Activated naive CD8-positive, alpha-beta T cell (primary cell): ENCODE measurements at regions not wholly inside any gene's neighbourhood (a gene's known extent, or its start where the extent isn't known, plus 50 kb on each side); places are given as distances from the start of the nearest gene placed in this dataset.
A peak's percentile ranks its signal among the peaks of the same experiment; 100 is the strongest.

Source experiments
- H3K27ac Mint-ChIP-seq: one replicate; pipeline ENCODE4 v1.8.0; 2021; ENCODE audit warnings: mixed read lengths
- H3K27me3 Mint-ChIP-seq: one replicate; pipeline ENCODE4 v1.8.0; 2021; ENCODE audit warnings: mixed read lengths
- H3K36me3 Mint-ChIP-seq: one replicate; pipeline ENCODE4 v1.8.0; 2021; ENCODE audit warnings: mixed read lengths
- H3K4me1 Mint-ChIP-seq: one replicate; pipeline ENCODE4 v1.8.0; 2021; ENCODE audit warnings: low read depth, mixed read lengths
- H3K4me3 Mint-ChIP-seq: one replicate; pipeline ENCODE4 v1.8.0; 2021; ENCODE audit warnings: mild to moderate bottlenecking, mixed read lengths
- H3K9me3 Mint-ChIP-seq: one replicate; pipeline ENCODE4 v1.8.0; 2021; ENCODE audit warnings: low read depth, mixed read lengths

DNA sequence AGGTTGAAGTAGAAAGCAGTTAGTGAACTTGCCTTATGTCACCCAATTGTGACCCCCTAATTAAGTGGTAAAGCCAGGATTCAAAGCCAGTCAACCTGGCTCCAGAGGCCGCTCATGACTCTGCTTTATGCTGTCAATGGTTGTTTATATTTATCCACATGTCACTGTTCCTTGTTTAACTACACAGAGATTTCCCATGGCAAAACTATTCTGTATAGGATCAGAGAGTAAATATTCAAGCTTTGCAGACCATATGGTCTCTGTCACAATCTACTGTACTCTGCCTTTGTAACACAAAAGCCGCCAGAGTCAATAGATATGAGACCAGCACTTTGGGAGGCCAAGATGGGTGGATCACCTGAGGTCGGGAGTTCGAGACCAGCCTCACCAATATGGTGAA lies 371.7 kb upstream of the PTBP2 start:
- Mint-ChIP-seq H3K27me3 (no peaks in the 10 kb centered on the region), H3K4me3 (no peak overlapping the region), H3K27ac (no peak overlapping the region), H3K9me3 (no peaks in the 10 kb centered on the region), H3K36me3 (no peaks in the 10 kb centered on the region), H3K4me1 (no peaks in the 10 kb centered on the region)

DNA sequence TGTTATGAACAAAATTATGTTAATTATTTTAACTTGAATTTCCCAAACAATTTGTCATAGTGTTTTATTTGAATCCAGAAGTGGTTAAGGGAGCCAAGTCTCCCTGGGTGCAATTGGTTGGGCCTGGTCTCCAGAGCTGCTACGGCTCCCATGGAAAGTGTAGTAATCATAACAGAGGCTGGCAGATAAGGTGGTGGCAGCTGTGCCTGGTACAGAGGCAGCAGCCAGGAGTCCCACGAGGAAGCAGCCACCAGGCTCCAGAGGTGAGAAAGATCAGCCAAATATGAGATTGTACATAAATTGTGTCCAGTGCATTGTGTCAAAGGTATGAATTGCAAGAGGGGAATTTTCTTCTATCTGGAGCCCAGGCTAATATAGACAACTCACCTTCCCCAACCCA lies 368.9 kb upstream of the PTBP2 start:
- Mint-ChIP-seq H3K4me3 (no peak overlapping the region), H3K27me3 (no peaks in the 10 kb centered on the region), H3K36me3 (no peaks in the 10 kb centered on the region), H3K4me1 (no peaks in the 10 kb centered on the region), H3K9me3 (no peaks in the 10 kb centered on the region), H3K27ac (no peak overlapping the region)

DNA sequence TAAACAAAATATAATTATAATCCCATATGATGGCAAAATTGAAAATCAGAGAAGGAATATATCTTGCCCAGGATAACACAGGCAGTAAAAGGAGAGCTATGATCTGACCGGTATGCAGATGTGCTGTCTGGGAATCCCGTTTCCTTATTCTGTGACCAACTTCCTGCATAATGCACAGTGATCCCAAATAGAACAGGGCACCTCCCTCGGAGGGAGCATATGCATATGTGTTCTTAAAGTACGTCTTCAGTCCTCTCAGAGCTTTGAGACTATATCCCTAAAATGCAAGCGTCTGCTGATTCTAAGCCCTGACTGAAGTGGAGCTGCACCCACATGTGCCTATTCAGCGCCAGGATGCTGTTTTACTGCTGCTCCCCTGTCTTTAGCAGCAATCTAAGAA lies 366.1 kb upstream of the PTBP2 start:
- no peaks in the 10 kb centered on the region for H3K36me3 Mint-ChIP-seq
- no peak overlapping the region for H3K27ac Mint-ChIP-seq
- H3K4me3 Mint-ChIP-seq, result no peak overlapping the region
- no peaks in the 10 kb centered on the region for H3K4me1 Mint-ChIP-seq
- H3K9me3 Mint-ChIP-seq, result no peaks in the 10 kb centered on the region
- no peaks in the 10 kb centered on the region for H3K27me3 Mint-ChIP-seq

DNA sequence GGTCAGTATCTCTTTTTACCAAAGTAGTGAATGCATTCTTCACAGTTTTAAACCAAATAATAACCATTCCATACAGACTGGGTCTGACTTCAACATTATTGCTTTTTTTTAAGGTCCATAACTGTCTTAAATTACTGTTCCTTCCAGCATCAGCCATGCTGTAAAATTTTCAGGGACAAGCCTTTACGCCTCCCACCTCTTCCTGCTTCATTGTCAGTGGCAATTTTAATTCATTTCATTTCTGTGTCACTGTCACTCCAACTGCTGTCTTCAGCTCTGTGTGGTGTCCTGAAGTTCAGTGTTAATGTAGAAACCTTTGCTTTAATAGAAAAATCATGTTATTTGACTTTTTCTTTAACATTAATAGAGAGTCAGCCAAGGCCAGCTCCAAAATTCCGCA lies 365.6 kb upstream of the PTBP2 start:
- Mint-ChIP-seq H3K9me3 (no peaks in the 10 kb centered on the region), H3K27me3 (no peaks in the 10 kb centered on the region), H3K36me3 (no peaks in the 10 kb centered on the region), H3K27ac (no peak overlapping the region), H3K4me1 (no peaks in the 10 kb centered on the region), H3K4me3 (no peak overlapping the region)

DNA sequence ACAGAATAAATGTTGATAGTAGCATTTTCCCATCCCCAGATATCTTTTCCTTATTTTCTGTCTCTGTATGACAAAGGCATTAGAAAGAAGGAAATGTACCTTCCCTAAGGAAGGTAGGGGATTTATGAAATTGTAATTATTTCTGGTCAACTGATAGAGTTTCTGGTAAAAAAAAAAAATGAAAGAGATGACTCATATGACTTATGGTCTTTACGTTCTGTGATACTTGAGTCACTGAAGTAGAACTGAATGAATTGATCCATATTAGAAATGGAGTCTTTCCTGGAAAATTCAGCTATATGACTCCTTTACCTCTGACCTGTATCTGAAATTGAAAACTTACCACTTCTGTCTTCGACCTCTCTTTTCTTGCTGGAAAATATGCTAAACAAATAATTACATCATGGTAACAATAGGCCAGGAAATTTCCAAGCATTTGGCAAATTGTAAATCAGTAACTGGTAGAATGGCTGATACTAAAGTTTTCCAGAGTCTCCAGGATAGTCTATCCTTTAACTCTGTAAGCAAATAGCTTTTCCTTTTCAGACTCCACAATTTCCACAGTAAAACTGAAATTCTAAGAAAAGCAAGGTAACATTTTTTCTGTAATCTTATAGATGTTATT lies 364.3 kb upstream of the PTBP2 start:
- no peak overlapping the region for H3K4me3 Mint-ChIP-seq
- no peaks in the 10 kb centered on the region for H3K36me3 Mint-ChIP-seq
- no peaks in the 10 kb centered on the region for H3K4me1 Mint-ChIP-seq
- no peak overlapping the region for H3K27ac Mint-ChIP-seq
- no peaks in the 10 kb centered on the region for H3K27me3 Mint-ChIP-seq
- no peaks in the 10 kb centered on the region for H3K9me3 Mint-ChIP-seq

DNA sequence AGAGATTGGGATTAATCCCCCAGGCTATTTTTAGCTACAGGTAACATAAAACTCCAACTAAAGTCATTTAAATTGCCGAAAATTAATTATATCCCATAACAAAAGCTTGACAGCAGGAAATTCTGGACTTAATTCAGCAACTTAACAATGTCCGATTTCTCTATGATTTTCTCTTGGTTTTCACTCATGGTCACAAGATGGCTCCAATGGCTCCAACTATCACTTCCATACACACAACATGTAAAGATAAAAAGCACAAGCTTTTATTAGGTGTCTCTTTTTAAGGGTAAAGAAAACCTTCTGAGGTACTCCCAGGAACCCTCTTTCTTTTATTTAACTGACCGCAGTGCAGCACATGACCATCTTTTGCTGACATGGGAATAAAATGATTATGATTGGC lies 363.5 kb upstream of the PTBP2 start:
- Mint-ChIP-seq H3K4me1 (peaks cover 5% of the 10 kb centered on the region), H3K9me3 (peaks cover 3% of the 10 kb centered on the region), H3K27me3 (no peaks in the 10 kb centered on the region), H3K27ac (no peak overlapping the region), H3K36me3 (no peaks in the 10 kb centered on the region), H3K4me3 (no peak overlapping the region)

DNA sequence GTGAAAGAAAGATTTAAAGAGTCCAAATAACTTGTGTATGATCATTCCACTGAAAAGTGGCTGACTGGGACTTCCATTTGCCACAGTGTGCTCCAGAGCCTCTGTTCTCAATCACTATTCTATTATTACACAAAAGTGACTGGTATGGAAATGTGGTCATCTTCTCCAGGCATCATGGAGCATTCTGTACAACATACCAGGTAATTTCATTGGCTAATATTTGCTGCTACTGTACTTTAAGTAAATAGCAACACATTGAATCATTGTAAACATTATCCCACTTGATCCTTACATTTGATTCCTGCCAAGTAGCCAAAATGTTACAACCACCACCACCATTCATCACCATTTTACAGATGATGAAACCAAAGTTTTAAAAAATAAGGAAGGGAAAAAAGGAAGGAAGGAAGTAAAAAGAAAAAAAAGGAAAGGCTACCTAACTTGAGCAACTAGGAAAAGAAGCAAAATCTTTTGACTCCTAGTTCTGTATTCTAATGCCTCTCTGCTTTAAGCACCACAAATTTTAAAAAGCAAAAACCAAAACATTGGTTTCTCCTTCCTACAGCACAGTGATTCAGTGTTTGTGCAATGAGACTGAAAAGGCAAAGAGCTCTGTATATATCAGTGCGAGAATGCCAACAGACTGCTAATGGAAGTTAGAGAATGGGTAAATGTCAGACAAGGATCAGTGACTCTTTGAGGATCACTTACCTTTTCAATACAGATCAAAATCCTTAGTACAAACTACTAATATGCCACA lies 361.4 kb upstream of the PTBP2 start:
- Mint-ChIP-seq H3K27me3 (no peaks in the 10 kb centered on the region), H3K4me1 (peaks cover 5% of the 10 kb centered on the region), H3K27ac (no peak overlapping the region), H3K36me3 (no peaks in the 10 kb centered on the region), H3K9me3 (peaks cover 3% of the 10 kb centered on the region), H3K4me3 (no peak overlapping the region)

DNA sequence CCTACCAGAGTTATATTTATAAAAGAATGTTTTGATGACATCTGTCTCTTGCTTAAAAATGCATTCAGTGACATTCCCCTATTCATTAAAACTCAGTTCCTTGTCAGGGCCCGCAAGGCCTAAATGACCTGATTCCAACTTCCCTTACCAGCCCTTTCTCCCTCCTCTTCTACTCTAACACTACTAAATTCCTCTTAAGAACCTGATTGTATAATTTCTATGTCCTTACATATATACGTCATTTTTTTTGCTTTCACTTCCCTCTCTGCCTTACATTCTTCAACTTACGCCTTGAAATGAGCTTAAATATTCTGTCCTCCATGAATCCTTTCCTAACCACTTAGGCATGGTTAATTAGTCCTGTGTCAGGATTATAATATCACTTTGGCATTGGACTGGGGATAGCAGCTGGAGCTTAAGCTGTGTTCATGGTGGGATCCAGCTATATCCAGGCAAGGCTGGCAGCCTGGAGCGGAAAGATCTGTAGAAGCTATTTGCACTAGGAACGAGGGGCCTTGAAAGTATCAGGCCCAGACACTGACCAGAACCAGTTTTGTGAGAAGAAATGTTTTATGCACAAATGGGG lies 360.2 kb upstream of the PTBP2 start:
- no peaks in the 10 kb centered on the region for H3K36me3 Mint-ChIP-seq
- peaks cover 5% of the 10 kb centered on the region for H3K4me1 Mint-ChIP-seq
- no peak overlapping the region for H3K27ac Mint-ChIP-seq
- H3K27me3 Mint-ChIP-seq, result no peaks in the 10 kb centered on the region
- peaks cover 3% of the 10 kb centered on the region for H3K9me3 Mint-ChIP-seq
- H3K4me3 Mint-ChIP-seq, result no peak overlapping the region

DNA sequence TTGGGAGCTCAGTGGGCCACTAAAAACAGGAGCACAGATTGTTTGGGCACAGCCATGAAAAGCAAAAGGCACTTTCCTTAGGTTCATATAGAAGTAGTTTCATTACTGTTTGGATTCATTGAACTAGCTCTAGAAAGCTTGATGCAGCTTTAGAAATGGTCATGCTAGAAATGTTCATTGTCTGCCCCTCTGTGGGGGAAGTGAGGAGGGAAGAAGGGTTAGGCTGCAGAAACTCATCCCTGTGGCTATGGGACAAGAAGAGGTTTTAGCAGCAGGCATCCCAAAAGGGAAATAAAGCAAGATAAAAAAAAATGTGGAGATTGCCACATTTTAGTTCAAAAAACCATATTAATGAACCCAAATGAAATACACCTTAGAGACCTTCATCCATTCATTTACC lies 359.6 kb upstream of the PTBP2 start:
- no peaks in the 10 kb centered on the region for H3K27me3 Mint-ChIP-seq
- no peak overlapping the region for H3K4me3 Mint-ChIP-seq
- H3K9me3 Mint-ChIP-seq, result peaks cover 3% of the 10 kb centered on the region
- H3K36me3 Mint-ChIP-seq, result no peaks in the 10 kb centered on the region
- peaks cover 5% of the 10 kb centered on the region for H3K4me1 Mint-ChIP-seq
- no peak overlapping the region for H3K27ac Mint-ChIP-seq

DNA sequence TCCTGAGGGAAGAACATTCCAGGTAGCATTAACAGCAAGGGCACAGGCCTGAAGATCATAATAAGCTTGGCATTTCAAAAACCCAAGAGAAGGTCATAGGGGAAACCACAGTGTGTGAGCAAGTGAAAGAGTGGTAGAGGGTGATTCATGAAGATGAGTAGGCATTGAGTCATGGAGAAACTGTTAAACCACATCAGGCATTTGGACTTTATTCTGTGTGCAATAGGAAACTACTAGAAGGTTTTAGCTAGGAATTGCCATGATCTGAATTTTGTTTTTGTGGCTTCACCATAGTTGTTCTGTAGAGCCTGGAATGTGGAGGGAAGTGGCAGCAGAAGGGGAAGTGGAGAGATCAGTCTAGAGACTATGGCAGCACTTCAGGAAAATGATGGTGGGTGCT lies 359.0 kb upstream of the PTBP2 start:
- Mint-ChIP-seq H3K27ac (peak overlapping the region; percentile 69), H3K27me3 (no peaks in the 10 kb centered on the region), H3K36me3 (no peaks in the 10 kb centered on the region), H3K4me3 (no peak overlapping the region), H3K9me3 (peaks cover 3% of the 10 kb centered on the region), H3K4me1 (peaks cover 5% of the 10 kb centered on the region)

DNA sequence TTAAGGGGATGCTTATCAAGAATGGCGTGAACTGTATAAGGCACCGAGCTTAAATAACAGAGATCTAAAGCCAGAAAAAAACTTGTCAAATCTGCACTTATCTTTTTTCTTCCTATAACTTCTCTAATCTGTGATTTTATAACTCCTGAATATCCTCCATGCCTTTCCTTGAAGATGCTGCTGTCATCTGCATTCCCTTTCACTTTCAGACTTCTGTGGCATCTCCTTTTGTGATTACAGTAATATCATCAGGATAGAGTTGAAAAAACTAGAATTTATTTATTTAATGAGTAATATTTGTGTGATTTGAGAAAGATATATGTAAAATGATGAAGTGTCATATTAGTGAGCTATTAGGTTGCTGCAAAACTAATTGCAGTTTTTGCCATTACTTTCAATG lies 357.8 kb upstream of the PTBP2 start:
- H3K36me3 Mint-ChIP-seq, result no peaks in the 10 kb centered on the region
- H3K9me3 Mint-ChIP-seq, result peaks cover 3% of the 10 kb centered on the region
- no peak overlapping the region for H3K27ac Mint-ChIP-seq
- peaks cover 5% of the 10 kb centered on the region for H3K4me1 Mint-ChIP-seq
- H3K4me3 Mint-ChIP-seq, result no peak overlapping the region
- no peaks in the 10 kb centered on the region for H3K27me3 Mint-ChIP-seq

DNA sequence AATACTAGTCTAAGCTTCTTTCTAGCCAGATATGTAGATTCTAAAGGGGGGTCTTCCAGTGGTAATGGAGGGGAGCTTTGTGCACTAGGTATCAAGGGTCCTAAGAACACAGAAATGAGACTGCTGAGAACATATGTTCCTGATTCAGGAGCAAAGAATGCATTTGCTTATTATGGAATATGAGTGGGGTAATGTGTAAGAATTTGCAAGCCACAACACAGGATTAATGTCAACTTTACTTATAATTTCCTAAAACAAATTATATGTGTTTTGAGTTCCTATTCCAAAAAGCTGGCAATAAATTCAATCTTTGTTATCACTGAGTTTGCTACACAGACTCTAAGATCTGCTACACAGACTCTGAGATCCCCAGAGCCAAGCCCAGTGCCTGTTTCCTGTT lies 357.0 kb upstream of the PTBP2 start:
- H3K4me1 Mint-ChIP-seq, result peaks cover 5% of the 10 kb centered on the region
- H3K9me3 Mint-ChIP-seq, result peaks cover 3% of the 10 kb centered on the region
- no peak overlapping the region for H3K4me3 Mint-ChIP-seq
- no peak overlapping the region for H3K27ac Mint-ChIP-seq
- H3K36me3 Mint-ChIP-seq, result no peaks in the 10 kb centered on the region
- H3K27me3 Mint-ChIP-seq, result no peaks in the 10 kb centered on the region

DNA sequence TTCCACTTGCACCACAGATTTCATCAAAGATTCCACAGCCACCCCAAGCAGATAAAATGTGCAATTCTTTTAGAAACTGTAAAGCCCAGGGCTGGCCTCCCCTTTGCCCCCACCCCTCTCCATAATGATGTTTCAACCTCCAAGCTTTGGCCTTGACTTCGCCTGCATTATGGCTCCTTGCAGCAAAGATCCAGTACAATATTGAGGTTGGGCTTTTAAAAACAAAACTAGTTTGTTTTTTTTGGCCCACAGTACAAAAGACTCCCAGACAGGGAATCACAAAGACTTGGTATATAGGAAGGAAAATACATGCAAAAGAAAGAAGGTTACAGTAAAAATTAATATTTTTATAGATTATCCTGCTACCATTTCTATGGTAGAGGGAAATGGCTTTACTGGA lies 356.5 kb upstream of the PTBP2 start:
- Mint-ChIP-seq H3K4me1 (peaks cover 5% of the 10 kb centered on the region), H3K4me3 (no peak overlapping the region)

DNA sequence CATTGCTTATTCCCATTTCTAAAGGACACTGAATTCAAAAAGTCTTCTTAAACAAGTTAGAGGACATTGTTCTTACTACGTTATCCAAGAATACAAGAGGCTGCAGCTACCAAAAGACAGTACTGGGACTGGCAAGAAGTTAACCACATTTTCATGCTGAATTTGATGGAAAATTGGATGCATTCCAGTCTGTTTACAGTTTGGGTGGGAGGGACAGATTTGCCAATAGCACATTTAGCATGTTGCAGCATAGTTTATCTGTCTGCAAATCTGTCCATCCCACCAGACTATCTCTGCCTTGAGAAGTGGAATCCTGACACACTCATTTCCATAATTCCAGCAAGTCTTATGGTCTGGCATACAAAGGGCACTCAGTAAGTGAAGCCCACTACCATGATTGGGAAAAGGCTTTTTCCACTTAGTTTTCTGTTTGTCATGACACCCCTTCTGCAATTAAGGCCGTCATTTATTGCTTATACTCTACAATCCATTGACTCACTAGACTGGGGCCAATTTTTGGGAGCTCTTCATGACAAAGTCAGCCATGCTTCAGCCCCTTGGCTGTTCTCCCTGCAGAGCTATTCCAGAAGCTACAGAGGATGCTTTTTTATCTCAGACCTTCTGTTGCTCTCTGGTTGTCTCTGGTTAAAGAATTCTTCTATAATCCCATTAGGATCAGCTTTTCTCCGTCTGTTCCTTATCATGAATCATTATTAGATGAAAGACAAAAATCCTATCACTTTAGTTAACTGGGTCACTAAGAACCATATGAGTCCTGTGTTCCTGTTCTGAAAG lies 355.8 kb upstream of the PTBP2 start:
- Mint-ChIP-seq H3K27me3 (no peaks in the 10 kb centered on the region), H3K27ac (no peak overlapping the region), H3K36me3 (no peaks in the 10 kb centered on the region), H3K4me3 (no peak overlapping the region), H3K4me1 (peaks cover 5% of the 10 kb centered on the region), H3K9me3 (peaks cover 3% of the 10 kb centered on the region)

More for the DNA sequence above, 356.5 kb upstream of the PTBP2 start:
- Mint-ChIP-seq H3K9me3 (peaks cover 3% of the 10 kb centered on the region), H3K36me3 (no peaks in the 10 kb centered on the region), H3K27ac (no peak overlapping the region), H3K27me3 (no peaks in the 10 kb centered on the region)

DNA sequence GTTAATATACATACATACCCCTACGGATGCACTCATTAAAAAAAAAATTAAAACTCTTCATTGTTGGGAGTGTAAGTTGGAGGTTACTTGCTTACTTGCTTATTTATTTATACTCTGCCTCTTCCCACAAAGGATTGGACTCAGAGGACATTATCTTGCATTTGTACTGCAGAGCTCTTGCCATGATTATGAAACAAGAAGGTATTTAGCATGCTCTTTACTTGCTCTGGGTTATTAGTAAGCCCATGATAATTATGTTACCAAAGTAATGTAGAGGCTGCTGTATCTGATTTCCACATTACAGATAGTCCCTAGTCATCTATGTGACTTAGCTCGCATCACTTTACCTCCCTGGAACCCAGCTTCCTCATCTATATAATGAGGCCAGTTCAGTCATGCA lies 355.1 kb upstream of the PTBP2 start:
- peaks cover 3% of the 10 kb centered on the region for H3K9me3 Mint-ChIP-seq
- peaks cover 5% of the 10 kb centered on the region for H3K4me1 Mint-ChIP-seq
- no peaks in the 10 kb centered on the region for H3K36me3 Mint-ChIP-seq
- H3K27ac Mint-ChIP-seq, result no peak overlapping the region
- H3K4me3 Mint-ChIP-seq, result no peak overlapping the region
- H3K27me3 Mint-ChIP-seq, result no peaks in the 10 kb centered on the region
